NOMO-1 (cell line): ENCODE measurements at regions not wholly inside any gene's neighbourhood (a gene's known extent, or its start where the extent isn't known, plus 50 kb on each side); places are given as distances from the start of the nearest gene placed in this dataset.
"Not testable (repeated sequence)": the region's sequence is repeated elsewhere in the genome, so short reads cannot be mapped to it uniquely, and the experiment has no call there.

Experiments
- DNase-seq, 2 experiments: peaks; one replicate each; lab custom pipeline; 2025; ENCODE audit not compliant: unreplicated experiment in 2 of 2; lab: John Stamatoyannopoulos, UW

GRCh38 chr2:236346366-236346765, 82.2 kb upstream of the ASB18 start:
- no peak for DNase-seq

- no peak for DNase-seq
Measured at GRCh38 chr2:236348279-236348678, 84.1 kb upstream of the ASB18 start.

- no peak for DNase-seq
Measured at GRCh38 chr2:236348976-236349375, 84.8 kb upstream of the ASB18 start.

GRCh38 chr2:236350426-236350825, 86.2 kb upstream of the ASB18 start:
- DNase-seq = no peak

GRCh38 chr2:236351966-236352525, 87.8 kb upstream of the ASB18 start:
- no peak for DNase-seq

GRCh38 chr2:236352761-236353593, 88.8 kb upstream of the ASB18 start:
- DNase-seq = peak in 1 of 2 experiments; percentile 50

- DNase-seq = no peak
Measured at GRCh38 chr2:236353594-236353942, 89.4 kb upstream of the ASB18 start.

GRCh38 chr2:236354056-236354940, 90.1 kb upstream of the ASB18 start:
- no peak for DNase-seq

GRCh38 chr2:236354973-236355595, 90.9 kb upstream of the ASB18 start:
- no peak for DNase-seq

- no peak for DNase-seq
Measured at GRCh38 chr2:236355911-236356310, 91.7 kb upstream of the ASB18 start.

GRCh38 chr2:236356321-236356720, 92.1 kb upstream of the ASB18 start:
- not testable (repeated sequence) for DNase-seq

- not testable (repeated sequence) for DNase-seq
Measured at GRCh38 chr2:236358482-236358881, 94.3 kb upstream of the ASB18 start.

GRCh38 chr2:236359426-236360045, 95.3 kb upstream of the ASB18 start:
- no peak for DNase-seq

GRCh38 chr2:236360496-236360895, 96.3 kb upstream of the ASB18 start:
- DNase-seq = no peak

- no peak for DNase-seq
Measured at GRCh38 chr2:236363711-236364277, 99.6 kb upstream of the ASB18 start.

- no peak for DNase-seq
Measured at GRCh38 chr2:236365258-236366048, 101.2 kb upstream of the ASB18 start.

- DNase-seq = no peak
Measured at GRCh38 chr2:236366049-236366387, 101.8 kb upstream of the ASB18 start.

GRCh38 chr2:236366397-236366796, 102.2 kb upstream of the ASB18 start:
- peak in 1 of 2 experiments; percentile 34 for DNase-seq

GRCh38 chr2:236367506-236368289, 103.5 kb upstream of the ASB18 start:
- no peak for DNase-seq
